HEK293T (cell line): ENCODE measurements at regions not wholly inside any gene's neighbourhood (a gene's known extent, or its start where the extent isn't known, plus 50 kb on each side); places are given as distances from the start of the nearest gene placed in this dataset.

Experiments
- BHLHE40 ChIP-seq: fragments of 450-650 bp; IDR thresholded peaks from 2 replicates; pipeline ENCODE4 v1.6.1; 2016; ENCODE audit warnings: mild to moderate bottlenecking, moderate library complexity, borderline replicate concordance
- FOXA1 ChIP-seq: fragments of 450-650 bp; IDR thresholded peaks from 2 replicates; pipeline ENCODE4 v1.6.1; 2016; ENCODE audit warnings: mild to moderate bottlenecking
- HDGF ChIP-seq: fragments of 450-650 bp; IDR thresholded peaks from 2 replicates; pipeline ENCODE4 v1.6.1; 2017; ENCODE audit warnings: antibody characterized with exemption, borderline replicate concordance
- SP1 ChIP-seq: fragments of 450-650 bp; IDR thresholded peaks from 2 replicates; pipeline ENCODE4 v1.6.1; 2017
- SUZ12 ChIP-seq: fragments of 450-650 bp; IDR thresholded peaks from 2 replicates; pipeline ENCODE4 v1.6.1; 2016; ENCODE audit warnings: mild to moderate bottlenecking

- TF ChIP-seq SUZ12, result no peak
- no peak for TF ChIP-seq SP1
- TF ChIP-seq HDGF, result no peak
- peak; percentile 88 for TF ChIP-seq FOXA1
- TF ChIP-seq BHLHE40, result no peak
Measured at GRCh38 chr4:107376293-107376692, 340.2 kb upstream of the DKK2 start.
